Esophagus (tissue), 2 donors: ENCODE measurements at regions not wholly inside any gene's neighbourhood (a gene's known extent, or its start where the extent isn't known, plus 50 kb on each side); places are given as distances from the start of the nearest gene placed in this dataset.

Experiments used
- H3K27ac ChIP-seq, 2 donors: one replicate each; pipeline ENCODE4 v1.5.1; 2013; ENCODE audit warnings: low read depth in 2 of 2, mild to moderate bottlenecking in 2 of 2, inconsistent platforms in 1 of 2, low read length in 1 of 2, moderate library complexity in 1 of 2
- H3K27me3 ChIP-seq, 2 donors: one replicate each; pipeline ENCODE4 v1.6.1; 2013; ENCODE audit warnings: low read length in 2 of 2, control low read depth in 1 of 2, mild to moderate bottlenecking in 1 of 2; ENCODE audit not compliant: insufficient read depth in 2 of 2, control insufficient read depth in 1 of 2
- H3K36me3 ChIP-seq, 2 donors: one replicate each; pipeline ENCODE4 v1.6.1; 2013; ENCODE audit warnings: low read length in 1 of 2; ENCODE audit not compliant: control insufficient read depth in 2 of 2, insufficient read depth in 2 of 2
- H3K4me1 ChIP-seq, 2 donors: one replicate each; pipeline ENCODE4 v1.6.1; 2013; ENCODE audit warnings: low read length in 1 of 2; ENCODE audit not compliant: control insufficient read depth in 2 of 2, insufficient read depth in 2 of 2
- H3K4me3 ChIP-seq, 2 donors: one replicate each; pipeline ENCODE4 v1.5.1; 2013; ENCODE audit warnings: low read length in 2 of 2, mild to moderate bottlenecking in 2 of 2, low read depth in 1 of 2, moderate library complexity in 1 of 2
- H3K9me3 ChIP-seq, 2 donors: one replicate each; pipeline ENCODE4 v1.6.1; 2013; ENCODE audit warnings: mild to moderate bottlenecking in 2 of 2, low read depth in 1 of 2, low read length in 1 of 2, moderate library complexity in 1 of 2; ENCODE audit not compliant: control insufficient read depth in 2 of 2, insufficient read depth in 1 of 2
- WGBS, 2 donors: extraction: QIAGEN DNeasy Blood & Tissue Kit; methylation state at CpG; one replicate each; pipeline ENCODE4 v1.1.7; 2013; 5-methylcytosine and 5-hydroxymethylcytosine counted together
- donor health status: healthy with polysubstance abuse.
- donor health status: Bipolar disorder and iron deficiency.

GRCh38 chr13:76758738-76759137, 127.5 kb downstream of the KCTD12 start:
- Histone ChIP-seq H3K36me3 (no peaks in the 10 kb centered on the region), H3K9me3 (no peaks in the 10 kb centered on the region), H3K4me1 (peaks cover 0 to 2% of the 10 kb centered on the region in 2 donors), H3K27me3 (no peaks in the 10 kb centered on the region), H3K4me3 (no peak overlapping the region), H3K27ac (no peak overlapping the region)
- WGBS, 2 donors, result 52 to 70% methylated on average over 1 of the region's 1 CpG

GRCh38 chr13:76758257-76758656, 127.9 kb downstream of the KCTD12 start:
- Histone ChIP-seq H3K27me3 (no peaks in the 10 kb centered on the region), H3K9me3 (no peaks in the 10 kb centered on the region), H3K36me3 (no peaks in the 10 kb centered on the region), H3K4me3 (no peak overlapping the region), H3K4me1 (peaks cover 0 to 2% of the 10 kb centered on the region in 2 donors), H3K27ac (no peak overlapping the region)

GRCh38 chr13:76756451-76756850, 129.8 kb downstream of the KCTD12 start:
- no peaks in the 10 kb centered on the region for H3K9me3 ChIP-seq
- H3K27me3 ChIP-seq, result no peaks in the 10 kb centered on the region
- H3K4me3 ChIP-seq, result no peak overlapping the region
- H3K36me3 ChIP-seq, result no peaks in the 10 kb centered on the region
- H3K27ac ChIP-seq, result no peak overlapping the region
- 87 to 88% methylated on average over 2 of the region's 2 CpGs for WGBS, 2 donors
- H3K4me1 ChIP-seq, result peaks cover 0 to 2% of the 10 kb centered on the region in 2 donors

DNA sequence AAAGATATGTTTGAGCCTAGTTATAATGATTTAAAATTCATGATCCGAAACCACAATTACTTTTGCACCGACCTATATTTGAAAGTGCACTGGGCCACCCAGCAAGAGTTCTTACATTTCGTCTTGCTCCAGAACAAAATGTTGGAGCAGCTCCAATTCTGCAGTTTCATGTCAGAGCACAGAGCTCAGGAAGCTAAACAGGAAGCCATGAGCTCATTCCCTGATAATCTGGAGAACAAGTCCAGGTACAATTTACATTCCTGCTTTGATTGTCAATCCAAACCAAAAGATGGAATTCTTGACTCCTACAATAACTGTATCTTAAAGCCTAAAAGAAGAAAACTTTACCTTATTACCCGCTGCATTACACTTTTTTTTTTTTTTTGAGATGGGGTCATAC, 131.8 kb downstream of the KCTD12 start:
- Histone ChIP-seq H3K27ac (no peak overlapping the region), H3K4me3 (no peak overlapping the region), H3K4me1 (peaks cover 0 to 2% of the 10 kb centered on the region in 2 donors), H3K36me3 (no peaks in the 10 kb centered on the region), H3K27me3 (no peaks in the 10 kb centered on the region), H3K9me3 (no peaks in the 10 kb centered on the region)
- WGBS, 2 donors, result 54 to 69% methylated on average over 4 of the region's 4 CpGs

DNA sequence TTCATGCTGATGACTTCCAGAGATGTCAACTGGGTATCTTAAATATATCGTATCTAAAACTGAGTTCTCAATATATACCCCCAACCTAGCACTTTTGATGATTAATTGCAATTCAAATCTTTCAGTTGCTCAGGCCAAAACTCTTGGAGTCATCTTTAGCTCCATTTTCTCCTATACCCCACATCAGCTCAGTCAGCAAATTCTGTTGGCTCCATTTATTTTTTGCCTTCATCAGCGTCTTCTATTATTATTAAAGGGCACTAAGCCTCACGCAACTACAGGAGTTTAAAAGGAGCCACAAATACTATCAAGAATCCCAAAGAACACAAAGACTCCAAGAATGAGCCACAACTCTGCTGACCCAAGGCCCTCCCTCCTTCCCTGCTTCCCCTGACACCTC, 134.9 kb downstream of the KCTD12 start:
- H3K9me3 ChIP-seq, result no peaks in the 10 kb centered on the region
- no peak overlapping the region for H3K27ac ChIP-seq
- no peaks in the 10 kb centered on the region for H3K27me3 ChIP-seq
- H3K4me1 ChIP-seq, result no peaks in the 10 kb centered on the region
- no peaks in the 10 kb centered on the region for H3K36me3 ChIP-seq
- 94 to 96% methylated on average over 3 of the region's 3 CpGs for WGBS, 2 donors
- H3K4me3 ChIP-seq, result no peak overlapping the region

DNA sequence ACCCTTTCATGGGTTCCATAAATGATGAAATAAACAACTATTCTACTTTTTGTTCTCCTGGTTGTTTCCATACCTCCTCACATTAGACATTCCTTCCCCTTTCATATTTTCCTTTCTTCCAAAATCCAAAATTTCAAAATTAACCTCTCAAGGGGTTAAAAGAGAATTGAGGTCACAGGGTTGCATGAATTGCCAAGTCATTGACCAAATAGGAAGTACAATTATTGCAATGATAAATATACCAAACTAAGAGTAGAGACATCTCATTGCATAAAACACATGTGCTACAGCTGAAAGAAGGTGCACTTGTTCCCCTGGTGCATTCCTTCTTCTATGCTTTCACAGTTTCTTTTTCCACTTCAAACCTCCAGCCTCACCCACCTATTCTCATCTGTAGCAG, 136.1 kb downstream of the KCTD12 start:
- no peaks in the 10 kb centered on the region for H3K4me1 ChIP-seq
- H3K9me3 ChIP-seq, result no peaks in the 10 kb centered on the region
- no peak overlapping the region for H3K4me3 ChIP-seq
- no peaks in the 10 kb centered on the region for H3K36me3 ChIP-seq
- H3K27me3 ChIP-seq, result no peaks in the 10 kb centered on the region
- no peak overlapping the region for H3K27ac ChIP-seq

DNA sequence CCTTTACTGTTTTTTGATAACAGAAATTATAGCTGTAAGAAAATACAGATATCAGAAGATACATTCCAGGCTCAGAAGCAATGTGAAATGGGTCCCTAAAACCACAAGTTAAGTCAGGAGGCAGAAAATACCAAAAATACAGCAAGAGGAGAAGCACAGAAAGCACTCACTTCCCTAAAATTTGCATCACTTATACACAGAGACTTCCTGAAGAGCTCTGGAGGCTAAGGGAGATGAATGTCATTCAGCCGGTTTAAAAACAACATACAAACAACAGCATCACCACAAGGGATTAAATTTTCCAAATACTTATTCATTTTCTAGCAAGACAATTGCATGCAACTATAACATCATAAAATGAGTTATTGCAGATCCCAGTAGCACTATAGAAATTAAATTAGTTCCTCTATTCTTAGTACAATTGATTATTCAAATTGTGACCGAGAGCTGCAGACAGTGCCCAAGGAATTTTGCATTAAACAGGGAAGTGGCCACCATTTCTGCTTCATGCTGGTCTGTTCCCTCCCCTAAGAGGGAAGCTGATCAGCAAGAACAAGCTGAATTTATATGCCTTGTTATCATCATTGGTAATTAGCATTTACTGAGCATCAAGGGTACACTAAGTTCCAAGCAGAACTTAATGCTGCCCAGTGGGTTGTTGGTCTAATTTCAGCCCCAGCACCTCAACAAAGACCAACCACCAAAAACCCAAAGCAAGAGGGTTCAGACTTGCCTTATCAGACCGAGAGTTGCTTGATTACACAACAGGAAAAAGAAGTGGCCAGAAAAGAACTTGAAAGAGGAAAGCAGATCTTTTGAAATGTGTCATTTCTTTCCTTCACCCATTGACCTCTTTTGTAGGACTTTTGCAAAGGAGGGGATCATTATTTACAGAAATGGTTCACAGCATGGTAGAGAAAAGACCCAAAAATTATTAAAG, 140.7 kb downstream of the KCTD12 start:
- 40 to 51% methylated on average over 3 of the region's 3 CpGs for WGBS, 2 donors
- Histone ChIP-seq H3K4me3 (no peak overlapping the region), H3K4me1 (no peaks in the 10 kb centered on the region), H3K27ac (no peak overlapping the region), H3K9me3 (no peaks in the 10 kb centered on the region), H3K36me3 (no peaks in the 10 kb centered on the region), H3K27me3 (no peaks in the 10 kb centered on the region)

GRCh38 chr13:76741624-76742023, 144.6 kb downstream of the KCTD12 start:
- 31 to 51% methylated on average over 1 of the region's 1 CpG for WGBS, 2 donors
- Histone ChIP-seq H3K36me3 (no peaks in the 10 kb centered on the region), H3K4me1 (no peaks in the 10 kb centered on the region), H3K27ac (no peak overlapping the region), H3K4me3 (no peak overlapping the region), H3K9me3 (no peaks in the 10 kb centered on the region), H3K27me3 (peaks cover 0 to 2% of the 10 kb centered on the region in 2 donors)

GRCh38 chr13:76741046-76741445, 145.2 kb downstream of the KCTD12 start:
- Histone ChIP-seq H3K27ac (no peak overlapping the region), H3K4me1 (no peaks in the 10 kb centered on the region), H3K4me3 (no peak overlapping the region), H3K36me3 (no peaks in the 10 kb centered on the region), H3K27me3 (peaks cover 0 to 2% of the 10 kb centered on the region in 2 donors), H3K9me3 (no peaks in the 10 kb centered on the region)
- 98 to 100% methylated on average over 1 of the region's 1 CpG for WGBS, 2 donors

DNA sequence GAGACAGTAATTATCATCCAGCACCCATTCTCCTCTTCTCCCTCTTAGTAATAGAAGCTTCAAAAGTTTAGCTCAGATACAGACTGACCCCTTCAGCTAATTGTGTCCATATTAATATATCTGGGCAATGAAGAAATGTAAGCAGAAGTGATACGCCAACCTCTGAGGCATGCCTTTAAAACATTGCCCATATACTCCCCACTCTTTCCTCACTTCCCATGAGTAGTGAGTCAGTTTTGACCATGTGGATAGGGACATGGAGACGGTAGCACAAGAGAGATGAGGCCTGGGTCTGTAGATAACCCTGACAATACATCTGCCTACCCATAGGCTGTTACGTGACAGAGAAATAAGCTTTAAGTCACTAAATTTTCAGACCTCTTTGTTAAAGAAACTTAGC, 147.6 kb downstream of the KCTD12 start:
- H3K36me3 ChIP-seq, result no peaks in the 10 kb centered on the region
- no peaks in the 10 kb centered on the region for H3K9me3 ChIP-seq
- WGBS, 2 donors, result 92 to 95% methylated on average over 3 of the region's 3 CpGs
- H3K4me1 ChIP-seq, result no peaks in the 10 kb centered on the region
- H3K27ac ChIP-seq, result no peak overlapping the region
- no peak overlapping the region for H3K4me3 ChIP-seq
- H3K27me3 ChIP-seq, result peaks cover 0 to 2% of the 10 kb centered on the region in 2 donors
